PC-3 (cell line): ENCODE measurements at regions not wholly inside any gene's neighbourhood (a gene's known extent, or its start where the extent isn't known, plus 50 kb on each side); places are given as distances from the start of the nearest gene placed in this dataset.

Source experiments
- CTCF ChIP-seq: fragments of 300-600 bp; sonication (generic); conservative IDR thresholded peaks from 2 replicates; pipeline ENCODE4 v1.5.1; 2017; ENCODE audit warnings: antibody characterized with exemption, low read depth, mild to moderate bottlenecking, low read length
- EZH2phosphoT487 ChIP-seq: fragments of 300-600 bp; sonication (generic); IDR thresholded peaks from 2 replicates; pipeline ENCODE4 v1.6.1; 2018; ENCODE audit warnings: mild to moderate bottlenecking, antibody characterized with exemption, low read length, borderline replicate concordance

- TF ChIP-seq CTCF (no peak), EZH2phosphoT487 (no peak)
These were observed 93.0 kb upstream of the PBX1 start for GRCh38 chr1:164466001-164466421.
